Mammary epithelial cell (primary cell): ENCODE measurements at regions not wholly inside any gene's neighbourhood (a gene's known extent, or its start where the extent isn't known, plus 50 kb on each side); places are given as distances from the start of the nearest gene placed in this dataset.

Experiments used
- CTCF ChIP-seq, 2 donors: IDR thresholded peaks in 1 of 2; conservative IDR thresholded peaks in 1 of 2; 2 replicates each; pipeline ENCODE4 v1.5.1; 2011 to 2012; ENCODE audit warnings: inconsistent platforms in 2 of 2, low read length in 2 of 2, mild to moderate bottlenecking in 2 of 2, control low read depth in 1 of 2, low read depth in 1 of 2; ENCODE audit not compliant: insufficient read depth in 1 of 2; ENCODE audit errors: extremely low read depth in 1 of 2
- EZH2 ChIP-seq: IDR thresholded peaks from 2 replicates; pipeline ENCODE4 v1.6.1; 2012; ENCODE audit warnings: low read length, inconsistent platforms, borderline replicate concordance

GRCh38 chr2:90221300-90221651 is 1529.8 kb downstream of the RPIA start:
- TF ChIP-seq CTCF (conservative IDR thresholded peaks at IDR 0.05 in 1 of 2, IDR thresholded peaks at IDR 0.05 in 1 of 2; ENCODE audit: extremely low read depth in 1 of 2, insufficient read depth in 1 of 2, low read depth in 1 of 2, low read length in 2 of 2): no peak
- no peak for TF ChIP-seq EZH2
